ENCODE measurements at regions not wholly inside any gene's neighbourhood (a gene's known extent, or its start where the extent isn't known, plus 50 kb on each side); places are given as distances from the start of the nearest gene placed in this dataset.

DNA sequence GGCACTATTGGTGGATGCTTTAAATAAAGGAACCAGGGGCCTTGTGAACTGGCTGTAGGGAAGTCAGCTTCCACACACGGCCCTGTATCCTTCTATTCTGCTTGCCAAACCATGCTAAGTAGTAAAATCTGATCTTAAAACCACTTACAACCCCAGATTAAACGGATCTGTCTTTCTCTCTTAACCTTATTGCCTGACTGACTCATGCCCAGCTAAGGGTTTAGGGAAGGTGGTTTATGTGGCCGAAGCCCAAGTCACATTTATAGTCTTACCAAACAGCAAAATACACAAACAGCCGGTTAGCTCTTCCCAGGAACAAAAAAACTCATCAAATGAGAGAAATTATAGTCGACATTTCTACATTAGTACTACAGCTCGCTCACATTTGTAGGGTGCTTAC is 988.4 kb upstream of the TENM3 start:
- DNase-seq (ENCODE audit: low spot score) = no peak
- intact Hi-C loops (cut with DNase I) = no loop called here

DNA sequence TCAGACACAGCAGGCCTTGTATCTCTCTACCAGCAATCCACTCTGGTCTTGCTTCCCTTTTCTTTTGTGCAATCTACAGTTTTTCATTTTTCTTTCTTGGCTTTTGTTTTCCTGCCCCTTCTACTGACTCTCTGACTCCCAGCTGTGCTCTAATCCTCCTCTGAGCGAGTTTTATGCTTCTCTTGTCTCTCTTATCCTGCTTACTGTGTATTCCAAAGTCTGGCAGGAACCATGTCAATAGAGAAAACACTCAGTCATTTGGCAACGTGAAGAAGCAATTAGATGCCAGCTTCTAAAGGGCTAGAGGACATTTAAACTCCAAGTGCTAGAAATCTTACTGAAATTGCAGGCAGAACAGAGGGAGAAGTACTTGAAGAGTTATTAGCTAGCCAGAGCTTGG is 984.6 kb upstream of the TENM3 start:
- intact Hi-C loops (cut with DNase I) = no loop called here
- no peak for DNase-seq (ENCODE audit: low spot score)

DNA sequence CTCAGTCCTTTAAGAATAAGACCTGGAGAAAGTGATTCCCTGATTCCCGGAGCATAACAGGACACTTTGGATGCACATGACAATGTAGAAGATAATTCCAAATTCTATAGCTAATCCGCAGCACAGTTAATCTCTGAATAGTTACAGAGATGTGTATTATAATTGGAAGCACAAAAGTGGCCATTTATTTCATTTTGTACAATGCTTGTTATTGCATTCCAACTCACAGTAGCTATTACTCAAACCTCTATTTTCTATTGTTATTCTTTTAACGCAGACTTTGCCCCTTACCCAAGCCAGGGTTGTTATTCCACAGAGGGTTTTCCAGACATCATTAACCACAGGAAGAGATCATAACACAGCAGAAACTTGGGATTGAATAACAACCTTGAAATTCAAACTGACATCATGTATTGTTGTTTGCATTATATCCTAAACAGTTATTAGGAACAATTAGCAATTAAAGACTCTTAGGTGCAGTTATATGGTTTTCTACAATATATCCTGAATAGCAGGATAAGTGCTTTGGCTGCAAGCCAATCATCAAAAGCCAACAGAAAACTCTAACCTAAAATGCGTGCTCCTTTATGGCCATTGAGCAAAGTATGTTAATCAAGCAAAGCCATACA is 984.0 kb upstream of the TENM3 start:
- DNase-seq (ENCODE audit: low spot score) = no peak
- intact Hi-C loops (cut with DNase I) = no loop called here

DNA sequence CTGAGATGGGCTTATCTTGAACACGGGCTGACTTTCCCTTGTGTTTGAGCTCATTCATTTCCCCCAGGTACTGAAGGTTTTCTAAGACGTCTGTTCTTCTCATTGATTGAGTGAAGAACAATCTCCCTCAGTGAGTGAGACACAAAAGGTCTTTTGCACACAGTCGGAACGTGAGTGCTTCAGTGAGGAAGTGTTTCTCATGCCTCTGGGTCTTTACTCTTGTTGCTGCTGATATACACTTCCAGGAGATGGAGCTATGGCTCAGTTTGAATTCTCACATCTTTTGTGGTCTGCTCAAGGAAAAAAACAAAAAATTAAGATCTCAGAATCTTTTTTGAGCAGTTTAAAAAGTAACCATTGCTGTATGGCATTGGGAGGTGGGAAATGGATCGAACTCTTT is 981.9 kb upstream of the TENM3 start:
- DNase-seq (ENCODE audit: low spot score) = no peak
- intact Hi-C loops (cut with DNase I) = loop anchor here (5.0 kb wide), 1 partner anchor 266 kb away; no protein-coding TSS in a partner anchor

DNA sequence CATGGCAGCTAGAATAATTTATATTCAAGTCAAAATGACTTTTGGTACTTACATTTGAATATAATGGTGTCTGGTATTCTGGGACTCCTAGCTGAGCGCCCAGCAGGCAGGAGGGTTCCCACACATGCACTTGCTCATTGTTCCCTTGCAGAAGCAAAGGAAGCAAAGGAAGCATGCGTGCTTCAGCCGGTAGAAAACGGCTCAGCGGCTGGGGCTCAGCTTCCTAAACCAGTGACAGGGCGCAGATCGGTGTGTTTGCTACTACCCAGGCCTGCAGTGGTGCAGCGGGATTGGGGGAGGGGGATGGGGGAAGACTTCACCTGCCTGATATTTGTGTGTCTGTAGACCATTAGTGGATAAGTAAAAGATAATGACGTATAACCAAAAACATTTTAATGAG is 978.3 kb upstream of the TENM3 start:
- no peak for DNase-seq (ENCODE audit: low spot score)
- intact Hi-C loops (cut with DNase I) = loop anchor here (5.0 kb wide), 1 partner anchor 262 kb away; no protein-coding TSS in a partner anchor

DNA sequence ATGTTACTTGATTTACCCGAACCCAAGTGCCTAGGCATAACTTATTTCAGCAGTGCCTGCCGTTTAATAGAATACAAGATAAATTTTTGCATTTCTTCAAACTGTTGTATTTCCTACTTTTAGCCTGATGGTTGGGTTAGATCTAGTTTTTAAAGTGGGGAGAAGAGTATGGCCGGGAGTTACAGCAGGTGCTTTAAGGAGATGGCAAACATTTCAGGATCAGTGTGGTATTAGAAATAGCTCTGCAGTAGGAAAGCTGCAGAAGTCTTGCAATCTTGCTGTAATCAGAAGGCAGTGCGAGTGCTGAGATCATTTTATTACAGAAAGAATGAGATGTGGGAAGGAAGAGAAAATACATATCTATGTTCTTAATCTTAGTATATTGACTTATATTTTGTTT is 977.8 kb upstream of the TENM3 start:
- no peak for DNase-seq (ENCODE audit: low spot score)
- intact Hi-C loops (cut with DNase I) = no loop called here

DNA sequence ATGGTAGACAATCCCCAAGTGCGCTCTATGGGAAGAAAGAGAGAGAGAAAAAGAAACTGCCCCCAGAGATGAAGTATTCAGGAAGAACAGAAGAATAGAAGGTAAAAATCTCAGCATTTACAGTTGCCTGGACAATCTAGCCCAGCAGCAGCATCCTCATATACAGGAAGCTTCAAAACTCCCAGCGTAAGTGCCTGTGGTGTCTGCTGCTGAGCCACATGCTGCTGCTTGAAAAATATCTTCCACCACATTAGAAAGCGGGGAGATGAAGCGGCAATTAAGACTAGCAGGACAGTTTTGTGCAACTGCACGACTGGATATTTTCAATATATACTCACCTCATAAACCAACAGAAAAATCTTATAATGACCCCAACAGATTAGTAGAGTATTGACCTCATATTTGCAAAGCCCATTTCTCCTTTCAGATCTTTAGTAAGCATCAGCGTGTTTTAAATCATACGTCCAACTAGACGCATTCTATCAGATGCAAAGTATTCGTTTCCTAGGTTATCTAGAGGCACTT is 972.0 kb upstream of the TENM3 start:
- intact Hi-C loops (cut with DNase I) = loop anchor here (5.0 kb wide), 1 partner anchor 41 kb away; no protein-coding TSS in a partner anchor

DNA sequence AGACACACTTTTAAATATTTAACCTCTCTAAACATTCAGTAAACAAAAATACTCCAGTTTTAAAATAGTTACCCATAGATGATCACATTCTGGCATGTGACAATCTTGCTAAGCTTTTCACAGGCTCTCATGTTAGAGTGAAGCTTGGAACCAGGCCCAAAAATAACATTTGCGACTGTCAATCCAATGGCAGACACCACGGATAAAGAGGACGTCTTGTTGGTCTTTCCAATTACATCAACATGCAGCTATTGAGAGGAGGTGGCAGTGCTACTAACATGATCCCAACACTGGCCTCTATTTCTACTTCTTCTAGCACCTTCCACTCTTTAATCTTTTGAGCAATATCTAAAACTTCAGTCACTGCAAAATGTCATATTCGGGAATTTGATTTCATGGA is 970.8 kb upstream of the TENM3 start:
- no peak for DNase-seq (ENCODE audit: low spot score)
- intact Hi-C loops (cut with DNase I) = loop anchor here (1.0 to 5.0 kb wide), 2 partner anchors 21 to 40 kb away; no protein-coding TSS in a partner anchor

More for the DNA sequence above, 972.0 kb upstream of the TENM3 start:
- DNase-seq (ENCODE audit: low spot score) = no peak

DNA sequence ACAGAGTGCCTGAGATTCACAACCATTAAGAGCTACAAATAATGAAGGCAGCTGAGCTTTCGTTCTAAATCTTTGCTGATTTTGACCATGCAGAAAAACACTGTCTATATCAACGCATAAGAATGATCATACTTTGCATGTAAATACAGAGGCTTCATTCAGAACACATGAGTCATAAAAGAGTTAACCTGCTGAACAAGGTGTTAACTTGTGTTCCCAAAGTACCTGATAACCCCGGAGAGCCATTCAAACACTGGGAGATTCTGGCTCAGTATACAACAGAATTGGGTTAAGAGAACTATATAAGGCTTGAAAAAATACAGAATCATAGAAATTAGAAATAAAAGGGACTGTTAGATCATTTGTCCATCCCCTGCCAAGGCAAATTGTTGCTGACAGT is 964.3 kb upstream of the TENM3 start:
- DNase-seq (ENCODE audit: low spot score) = no peak
- intact Hi-C loops (cut with DNase I) = no loop called here

DNA sequence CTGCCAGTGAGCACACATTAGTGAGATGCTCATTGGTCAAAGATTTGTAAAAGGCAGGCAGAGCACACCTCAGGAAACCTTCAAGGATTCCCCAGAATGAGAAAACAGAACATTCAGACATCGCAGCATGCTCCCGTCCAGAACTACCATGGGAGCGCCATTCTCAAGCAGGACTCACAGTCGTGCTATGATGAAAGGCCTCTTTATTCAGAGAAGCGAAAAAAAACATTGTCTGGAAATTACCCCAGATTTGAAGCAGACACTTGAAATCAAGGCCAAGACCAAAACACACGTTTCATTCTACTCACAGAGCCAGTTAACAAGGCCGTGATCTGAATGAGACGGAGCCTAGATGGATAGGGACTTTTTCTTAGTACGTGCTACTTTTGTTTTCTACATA is 961.8 kb upstream of the TENM3 start:
- intact Hi-C loops (cut with DNase I) = no loop called here

DNA sequence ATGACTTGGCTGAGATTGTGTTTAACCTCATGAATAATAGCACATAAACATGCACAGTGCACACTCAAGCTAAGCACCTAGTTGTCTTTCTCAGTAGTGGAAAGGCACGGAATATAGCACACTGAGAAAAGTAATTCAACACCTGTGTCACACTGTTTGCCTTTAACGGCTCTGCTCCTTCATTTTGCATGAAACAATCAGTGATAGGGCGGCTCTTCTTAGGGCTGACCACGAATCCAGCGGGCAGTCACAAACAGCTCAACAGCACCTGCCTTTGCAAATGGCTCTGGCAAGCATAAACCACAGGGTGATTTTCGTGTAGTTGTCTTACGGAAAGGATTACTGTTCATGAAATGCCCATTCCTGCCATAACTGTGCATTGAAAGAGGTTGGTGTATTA is 954.0 kb upstream of the TENM3 start:
- no peak for DNase-seq (ENCODE audit: low spot score)
- intact Hi-C loops (cut with DNase I) = no loop called here

More for the DNA sequence above, 961.8 kb upstream of the TENM3 start:
- DNase-seq (ENCODE audit: low spot score) = no peak

DNA sequence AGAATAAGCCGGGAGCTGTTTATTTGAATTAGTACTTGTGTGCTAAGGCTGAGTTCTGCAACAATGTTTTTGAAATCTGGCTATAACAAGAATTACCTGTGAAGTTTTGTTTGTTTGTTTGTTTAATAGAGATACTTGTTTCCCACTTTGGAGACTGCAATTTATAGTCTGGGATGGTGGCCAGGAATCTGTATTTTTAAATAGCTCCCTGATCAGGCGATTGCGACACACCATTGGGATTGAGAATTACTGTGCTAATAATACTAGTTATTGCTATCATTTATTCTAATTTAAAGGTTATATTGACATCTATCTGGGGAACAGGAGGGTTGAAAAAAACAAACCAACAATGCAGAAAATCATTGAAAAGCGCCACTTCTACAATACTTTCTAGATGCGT is 951.6 kb upstream of the TENM3 start:
- intact Hi-C loops (cut with DNase I) = no loop called here
- DNase-seq (ENCODE audit: low spot score) = no peak

DNA sequence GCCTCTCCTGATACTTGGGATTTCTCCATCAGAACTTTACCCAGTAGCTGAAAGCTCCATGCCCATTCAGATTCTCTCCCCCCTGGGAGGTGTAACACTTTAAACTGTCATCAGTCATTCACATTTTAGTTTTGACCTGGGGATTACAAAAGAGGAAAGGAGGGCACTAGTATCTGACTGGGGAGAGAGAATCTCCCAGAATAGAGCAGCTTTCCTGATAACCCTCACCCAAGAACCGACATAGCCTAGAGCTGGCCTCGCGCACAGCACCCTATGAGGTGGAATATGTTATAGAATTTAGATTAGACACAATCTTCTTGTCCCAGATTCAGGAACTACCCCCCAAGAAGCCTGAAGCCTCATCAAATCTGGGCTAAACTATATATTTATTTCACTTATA is 950.2 kb upstream of the TENM3 start:
- no peak for DNase-seq (ENCODE audit: low spot score)
- intact Hi-C loops (cut with DNase I) = loop anchor here (1.0 kb wide), 1 partner anchor 21 kb away; no protein-coding TSS in a partner anchor

DNA sequence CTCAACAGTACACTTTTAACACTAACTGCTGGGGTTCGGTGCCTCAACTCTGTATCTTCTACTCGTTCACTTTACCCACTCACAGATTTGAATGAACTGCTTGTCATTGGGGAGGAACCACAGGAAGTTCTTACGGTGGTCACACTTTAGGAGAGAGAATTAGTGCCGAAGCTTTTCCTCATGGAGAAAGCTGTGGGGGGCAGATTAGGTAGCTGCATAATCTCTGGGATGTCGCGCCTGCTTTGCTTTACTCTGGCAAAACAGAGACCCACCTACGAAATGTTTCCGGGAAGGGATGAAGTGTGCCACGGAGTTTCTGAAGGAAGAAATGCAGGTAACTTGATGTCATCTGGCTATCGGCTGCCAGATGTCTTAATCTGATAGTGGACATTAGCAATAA is 949.7 kb upstream of the TENM3 start:
- no peak for DNase-seq (ENCODE audit: low spot score)
- intact Hi-C loops (cut with DNase I) = loop anchor here (1.0 kb wide), 1 partner anchor 21 kb away; no protein-coding TSS in a partner anchor

DNA sequence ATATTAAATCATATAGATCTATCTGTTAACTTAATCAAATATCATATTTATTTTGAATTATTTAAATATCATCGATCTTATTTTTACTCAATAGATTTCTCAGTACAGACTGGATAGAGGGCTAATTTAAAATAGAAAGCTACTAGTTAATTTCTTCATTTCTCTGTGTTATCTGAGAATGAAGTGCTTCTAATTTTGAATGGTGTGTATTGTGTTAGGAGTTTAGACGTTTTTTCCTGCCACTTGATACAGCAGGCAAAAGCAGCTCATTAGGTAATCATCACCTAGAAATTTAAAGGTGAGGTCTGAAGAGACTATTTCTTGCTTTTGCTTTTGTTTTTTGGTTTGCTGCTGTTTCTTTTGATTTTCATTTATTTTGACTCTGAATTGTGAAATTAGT is 948.8 kb upstream of the TENM3 start:
- DNase-seq (ENCODE audit: low spot score) = no peak
- intact Hi-C loops (cut with DNase I) = no loop called here

DNA sequence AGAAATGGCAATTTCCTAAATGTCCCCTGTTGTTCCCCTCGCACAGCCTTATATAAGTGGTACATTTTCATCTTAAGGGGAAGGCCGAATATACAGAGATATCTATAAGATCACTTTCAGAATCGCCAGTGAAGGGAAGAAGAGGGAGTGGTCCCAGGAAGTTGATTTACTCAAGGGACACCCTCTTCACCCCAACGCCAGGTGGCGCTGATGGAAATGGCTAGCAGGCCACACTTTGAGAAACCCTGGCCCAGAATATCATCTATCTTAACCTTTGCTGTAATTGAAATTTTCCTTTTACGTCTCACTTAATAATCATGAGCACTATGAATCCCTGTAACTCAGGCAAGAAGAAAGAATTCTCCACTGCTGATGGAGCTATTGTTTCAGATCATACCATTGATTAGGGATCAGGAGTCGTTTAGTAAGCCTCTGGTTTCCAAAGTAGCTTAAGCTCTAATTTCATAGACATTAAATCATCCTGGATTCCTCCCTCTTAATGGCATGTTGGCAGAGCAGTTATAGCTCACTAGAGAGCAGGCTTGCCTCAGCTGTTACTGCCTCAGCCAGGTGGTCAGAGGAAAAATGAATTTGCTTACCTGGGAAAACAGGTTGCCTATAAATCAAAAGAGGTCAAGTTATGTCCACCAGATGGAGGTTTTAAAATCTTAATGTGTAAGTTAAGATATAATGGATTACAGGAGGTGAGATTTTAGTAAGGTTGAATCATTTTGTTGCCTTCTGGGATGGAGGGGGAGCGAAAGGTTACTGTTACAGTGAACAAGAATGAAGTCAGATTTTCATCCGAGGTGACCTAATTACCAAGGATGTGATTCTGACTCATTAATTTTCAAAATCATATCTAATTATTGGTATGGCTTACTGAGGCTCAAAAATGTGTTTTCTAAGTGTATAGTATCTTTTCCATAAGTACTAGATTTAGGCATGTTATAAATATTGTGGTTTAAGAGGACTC is 941.2 kb upstream of the TENM3 start:
- intact Hi-C loops (cut with DNase I) = loop anchor here (10.0 kb wide), 1 partner anchor 223 kb away; no protein-coding TSS in a partner anchor
- no peak for DNase-seq (ENCODE audit: low spot score)

DNA sequence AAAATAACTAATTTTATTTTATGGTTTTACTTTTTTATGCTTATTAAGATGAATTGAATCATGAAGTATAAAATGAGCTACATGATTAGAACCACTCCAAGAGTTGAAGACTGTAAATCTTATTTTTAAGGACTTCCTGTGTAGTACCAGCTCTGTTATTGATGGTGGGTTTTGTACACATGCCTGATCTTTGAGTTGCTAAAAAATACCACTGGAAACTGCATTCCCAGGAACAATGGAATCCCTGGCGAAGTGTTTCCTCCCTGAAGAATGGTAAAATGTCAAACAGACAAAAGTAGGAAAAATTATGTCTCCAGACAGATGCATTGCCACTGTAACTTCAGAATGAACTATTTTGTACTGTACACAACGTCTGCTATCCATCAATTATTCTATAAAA is 935.4 kb upstream of the TENM3 start:
- no peak for DNase-seq (ENCODE audit: low spot score)
- intact Hi-C loops (cut with DNase I) = loop anchor here (10.0 kb wide), 1 partner anchor 217 kb away; no protein-coding TSS in a partner anchor

DNA sequence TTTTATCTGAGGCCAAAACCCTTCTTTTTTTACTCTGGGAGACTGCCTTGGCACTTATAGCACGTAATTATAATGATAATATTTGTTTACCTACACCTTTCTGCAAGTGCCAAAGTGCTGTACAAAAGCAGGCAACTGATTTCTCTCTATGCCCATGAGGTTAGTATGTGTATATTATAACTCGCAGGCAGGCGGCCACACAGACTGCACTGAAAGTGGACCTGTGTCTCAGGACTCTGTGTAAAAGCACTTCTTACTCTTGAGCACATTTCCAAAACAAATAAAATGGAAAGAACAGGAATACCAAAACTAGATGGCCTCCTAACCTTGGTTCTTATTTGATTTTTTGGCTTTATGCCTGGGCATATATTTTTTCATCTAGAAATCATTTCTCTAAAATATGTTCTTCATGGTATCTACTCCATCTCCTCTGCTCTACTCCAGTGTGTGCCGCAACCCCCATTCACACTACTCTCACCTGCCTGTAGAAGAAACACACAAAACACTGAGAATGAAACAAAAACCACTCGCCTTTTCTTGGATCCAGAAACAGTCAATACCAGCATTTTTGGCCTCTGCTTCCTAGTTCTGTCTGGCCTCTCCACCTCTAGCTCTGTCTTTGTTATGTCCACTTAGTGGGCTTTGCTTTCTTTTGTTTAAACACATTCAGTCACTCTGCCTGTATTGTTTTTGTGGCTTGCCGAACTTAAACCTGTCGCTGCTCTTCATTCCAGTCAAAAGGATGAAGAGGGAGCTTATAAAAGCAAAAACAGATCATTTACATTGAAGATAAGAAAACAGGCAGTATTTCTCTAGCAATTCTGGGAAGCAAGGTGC is 934.5 kb upstream of the TENM3 start:
- DNase-seq (ENCODE audit: low spot score) = no peak

DNA sequence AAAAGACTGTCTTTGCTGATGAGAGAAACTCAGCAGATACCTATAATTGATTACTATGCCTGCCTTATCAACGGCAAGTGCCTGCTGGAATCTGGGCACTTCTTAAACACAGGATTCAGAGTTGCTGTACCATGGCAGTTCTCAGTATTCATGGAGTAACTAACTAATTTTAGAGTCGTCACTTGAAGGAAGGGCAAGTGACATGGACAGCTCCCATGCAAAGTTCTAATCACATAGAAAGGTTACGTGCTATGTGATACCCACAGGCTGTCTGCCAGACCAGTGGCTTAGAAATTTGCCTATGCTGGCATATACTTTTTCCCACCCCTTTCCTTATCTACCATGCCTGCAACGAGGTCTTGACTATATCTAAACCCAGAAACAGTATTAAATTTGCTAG is 931.1 kb upstream of the TENM3 start:
- no peak for DNase-seq (ENCODE audit: low spot score)
- intact Hi-C loops (cut with DNase I) = loop anchor here (5.0 kb wide), 1 partner anchor 40 kb away; no protein-coding TSS in a partner anchor

More for the DNA sequence above, 934.5 kb upstream of the TENM3 start:
- intact Hi-C loops (cut with DNase I) = loop anchor here (10.0 kb wide), 1 partner anchor 216 kb away; no protein-coding TSS in a partner anchor
